Glutamatergic neuron (in vitro differentiated cells): ENCODE measurements at regions not wholly inside any gene's neighbourhood (a gene's known extent, or its start where the extent isn't known, plus 50 kb on each side); places are given as distances from the start of the nearest gene placed in this dataset.

Experiments
- DNase-seq: peaks from one replicate; pipeline ENCODE4 v3.0.0; 2022
- H3K27ac Mint-ChIP-seq: one replicate; pipeline ENCODE4 v1.8.0; 2020; ENCODE audit warnings: mild to moderate bottlenecking, mixed read lengths, inconsistent platforms; ENCODE audit not compliant: unreplicated experiment
- H3K27me3 Mint-ChIP-seq: one replicate; pipeline ENCODE4 v1.8.0; 2020; ENCODE audit warnings: mild to moderate bottlenecking, moderate library complexity, mixed read lengths, inconsistent platforms; ENCODE audit not compliant: unreplicated experiment
- H3K36me3 Mint-ChIP-seq: one replicate; pipeline ENCODE4 v1.8.0; 2020; ENCODE audit warnings: mild to moderate bottlenecking, mixed read lengths, inconsistent platforms; ENCODE audit not compliant: unreplicated experiment
- H3K4me1 Mint-ChIP-seq: one replicate; pipeline ENCODE4 v1.8.0; 2020; ENCODE audit warnings: mild to moderate bottlenecking, low read depth, mixed read lengths, inconsistent platforms; ENCODE audit not compliant: unreplicated experiment
- H3K4me3 Mint-ChIP-seq: one replicate; pipeline ENCODE4 v1.8.0; 2020; ENCODE audit warnings: mild to moderate bottlenecking, mixed read lengths, inconsistent platforms; ENCODE audit not compliant: unreplicated experiment
- H3K9me3 Mint-ChIP-seq: one replicate; pipeline ENCODE4 v1.8.0; 2020; ENCODE audit warnings: mild to moderate bottlenecking, moderate library complexity, mixed read lengths, inconsistent platforms; ENCODE audit not compliant: unreplicated experiment
- TF ChIP-seq, protein P1 (sequence below): fragments of 200-600 bp; sonication (generic); IDR thresholded peaks from one replicate; pipeline ENCODE4 v1.5.0; 2021; ENCODE audit not compliant: partially characterized antibody, unreplicated experiment

DNA sequence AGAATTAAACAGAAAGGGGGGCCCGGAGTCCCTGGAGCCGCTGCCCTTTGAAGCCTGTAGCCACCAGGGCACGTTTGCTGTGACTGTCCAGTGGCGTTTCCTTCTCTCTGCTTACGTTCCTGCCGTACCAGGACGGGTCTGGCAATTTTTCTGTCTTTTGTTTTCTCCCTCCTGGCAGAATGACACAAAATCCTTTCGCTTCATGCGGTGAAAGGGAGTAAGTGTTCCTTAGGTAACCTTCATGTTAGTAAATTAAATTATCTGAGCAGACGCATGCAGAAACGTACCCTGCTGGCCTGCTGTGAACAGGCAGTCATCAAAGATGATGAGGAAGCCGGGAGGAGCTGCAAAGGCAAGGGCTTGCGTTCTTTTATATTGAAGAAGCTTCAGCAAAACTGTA is 299.3 kb upstream of the ARGLU1 start:
- no peak for DNase-seq
- Mint-ChIP-seq H3K4me1 (no peaks in the 10 kb centered on the region), H3K27ac (no peak overlapping the region), H3K9me3 (no peaks in the 10 kb centered on the region), H3K4me3 (no peak overlapping the region), H3K36me3 (peaks cover 4% of the 10 kb centered on the region), H3K27me3 (peaks cover 4% of the 10 kb centered on the region)
- TF ChIP-seq, protein P1, sequence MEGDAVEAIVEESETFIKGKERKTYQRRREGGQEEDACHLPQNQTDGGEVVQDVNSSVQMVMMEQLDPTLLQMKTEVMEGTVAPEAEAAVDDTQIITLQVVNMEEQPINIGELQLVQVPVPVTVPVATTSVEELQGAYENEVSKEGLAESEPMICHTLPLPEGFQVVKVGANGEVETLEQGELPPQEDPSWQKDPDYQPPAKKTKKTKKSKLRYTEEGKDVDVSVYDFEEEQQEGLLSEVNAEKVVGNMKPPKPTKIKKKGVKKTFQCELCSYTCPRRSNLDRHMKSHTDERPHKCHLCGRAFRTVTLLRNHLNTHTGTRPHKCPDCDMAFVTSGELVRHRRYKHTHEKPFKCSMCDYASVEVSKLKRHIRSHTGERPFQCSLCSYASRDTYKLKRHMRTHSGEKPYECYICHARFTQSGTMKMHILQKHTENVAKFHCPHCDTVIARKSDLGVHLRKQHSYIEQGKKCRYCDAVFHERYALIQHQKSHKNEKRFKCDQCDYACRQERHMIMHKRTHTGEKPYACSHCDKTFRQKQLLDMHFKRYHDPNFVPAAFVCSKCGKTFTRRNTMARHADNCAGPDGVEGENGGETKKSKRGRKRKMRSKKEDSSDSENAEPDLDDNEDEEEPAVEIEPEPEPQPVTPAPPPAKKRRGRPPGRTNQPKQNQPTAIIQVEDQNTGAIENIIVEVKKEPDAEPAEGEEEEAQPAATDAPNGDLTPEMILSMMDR = no peak

DNA sequence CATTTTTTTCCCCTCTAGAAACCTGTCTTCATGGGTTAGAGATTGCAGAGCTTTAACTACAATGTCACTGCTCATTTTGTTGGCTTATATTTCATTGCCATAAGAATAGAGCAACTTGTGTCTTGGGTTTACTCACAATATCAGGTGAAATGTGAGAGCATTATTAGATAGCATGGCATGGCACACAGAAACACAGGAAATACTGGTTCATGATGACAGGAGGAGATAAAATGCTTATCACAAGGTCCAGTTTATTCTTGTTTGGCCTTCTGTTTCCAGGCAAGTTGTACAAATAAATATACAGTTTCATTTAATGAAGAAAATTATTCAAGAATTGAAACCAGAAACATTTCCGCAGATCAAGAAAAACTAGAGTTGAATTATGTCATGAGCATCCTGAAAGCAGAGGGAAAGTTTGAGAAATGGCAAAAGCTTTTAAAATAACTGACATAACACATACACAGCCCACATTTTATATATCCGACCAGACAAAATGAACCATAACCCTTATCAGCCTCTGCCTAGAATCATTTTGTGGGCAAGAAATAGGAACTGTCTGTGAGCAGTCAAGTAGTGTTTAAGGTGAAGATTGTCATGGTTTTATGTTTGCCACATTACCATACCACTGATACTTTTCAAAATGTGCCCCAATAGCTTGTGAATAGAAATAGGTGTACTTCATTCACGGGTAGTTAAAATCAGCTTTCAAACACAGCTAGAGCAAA is 297.9 kb upstream of the ARGLU1 start:
- no peak for DNase-seq
- no peaks in the 10 kb centered on the region for H3K9me3 Mint-ChIP-seq
- H3K27ac Mint-ChIP-seq = no peak overlapping the region
- H3K4me1 Mint-ChIP-seq = no peaks in the 10 kb centered on the region
- peaks cover 4% of the 10 kb centered on the region for H3K36me3 Mint-ChIP-seq
- H3K27me3 Mint-ChIP-seq = peaks cover 4% of the 10 kb centered on the region
- TF ChIP-seq, protein P1 = no peak
- H3K4me3 Mint-ChIP-seq = no peak overlapping the region

DNA sequence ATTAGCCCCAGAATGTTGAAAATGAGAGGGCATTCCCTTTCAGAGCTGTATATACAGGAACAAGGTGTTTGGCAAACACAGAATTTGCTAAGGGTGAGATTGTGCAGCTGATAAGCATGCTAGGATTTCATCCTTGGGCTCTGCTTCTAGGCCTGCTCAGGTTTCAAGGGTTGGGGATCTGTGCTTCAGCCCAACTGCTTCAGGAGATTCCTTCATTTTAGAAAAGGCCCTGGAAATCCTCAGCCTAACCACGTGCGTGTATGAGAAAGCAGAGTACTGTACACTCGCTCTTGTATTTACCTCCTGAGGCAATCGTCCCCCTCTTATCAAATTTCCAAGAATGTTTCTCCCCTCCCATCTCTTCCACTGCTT is 291.6 kb upstream of the ARGLU1 start:
- no peak for DNase-seq
- TF ChIP-seq, protein P1 = no peak
- Mint-ChIP-seq H3K4me3 (no peak overlapping the region), H3K27me3 (no peaks in the 10 kb centered on the region), H3K4me1 (peaks cover 11% of the 10 kb centered on the region), H3K9me3 (no peaks in the 10 kb centered on the region), H3K27ac (no peak overlapping the region), H3K36me3 (no peaks in the 10 kb centered on the region)

DNA sequence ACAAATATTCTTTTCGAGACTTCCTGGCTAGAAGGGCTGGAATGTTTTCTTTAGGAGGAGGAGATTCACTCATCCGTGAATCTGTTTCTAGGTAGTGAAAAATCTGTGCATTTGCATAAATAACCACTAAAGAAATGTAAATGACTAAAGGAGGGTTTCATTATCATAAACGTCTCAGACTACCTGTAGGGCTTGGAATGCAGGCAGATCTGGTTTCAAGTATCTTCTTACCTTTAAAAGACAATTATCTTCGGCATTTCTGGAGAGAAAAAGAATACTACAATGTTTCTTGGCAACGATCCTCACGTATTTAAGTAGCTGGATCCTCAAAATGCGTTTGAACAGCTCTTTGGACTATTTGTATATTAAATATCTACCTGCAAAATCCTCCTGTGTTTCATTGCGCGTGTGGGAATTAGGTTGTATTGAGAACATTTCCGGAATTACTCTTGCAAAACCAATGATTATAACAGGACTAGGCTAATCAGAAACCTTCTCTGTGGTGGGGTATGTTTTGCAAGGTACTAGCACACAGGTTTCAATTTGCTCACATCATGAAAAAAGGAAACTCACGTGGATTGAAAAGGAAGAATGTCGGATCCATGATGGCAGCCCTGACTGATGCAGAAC is 291.1 kb upstream of the ARGLU1 start:
- no peak overlapping the region for H3K4me3 Mint-ChIP-seq
- no peak for DNase-seq

DNA sequence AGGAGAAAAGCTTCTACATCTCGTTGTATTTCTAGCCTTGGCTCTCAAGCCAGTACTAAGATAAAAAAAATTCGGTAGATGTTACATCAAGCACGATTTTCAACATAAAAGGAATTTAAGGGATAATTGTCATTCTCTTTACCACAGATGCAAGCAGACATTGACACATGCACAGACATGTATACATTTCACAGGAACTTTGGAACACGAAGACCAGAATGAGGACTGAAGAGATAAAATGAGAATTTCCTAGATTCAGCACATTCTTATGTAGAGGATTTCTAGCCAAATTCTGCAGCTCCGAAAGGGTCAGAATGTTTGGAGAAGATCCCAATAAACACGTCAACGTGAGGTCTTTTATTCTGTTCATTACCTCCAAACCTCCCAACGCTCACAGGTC is 284.5 kb upstream of the ARGLU1 start:
- no peaks in the 10 kb centered on the region for H3K36me3 Mint-ChIP-seq
- H3K9me3 Mint-ChIP-seq = peaks cover 12% of the 10 kb centered on the region
- TF ChIP-seq, protein P1 = no peak
- H3K4me1 Mint-ChIP-seq = peaks cover 17% of the 10 kb centered on the region
- H3K27me3 Mint-ChIP-seq = peaks cover 6% of the 10 kb centered on the region
- DNase-seq = no peak
- H3K4me3 Mint-ChIP-seq = no peak overlapping the region
- H3K27ac Mint-ChIP-seq = no peak overlapping the region

More for the DNA sequence above, 291.1 kb upstream of the ARGLU1 start:
- TF ChIP-seq, protein P1 = no peak
- H3K27ac Mint-ChIP-seq = no peak overlapping the region
- no peaks in the 10 kb centered on the region for H3K27me3 Mint-ChIP-seq
- no peaks in the 10 kb centered on the region for H3K36me3 Mint-ChIP-seq
- peaks cover 11% of the 10 kb centered on the region for H3K4me1 Mint-ChIP-seq
- H3K9me3 Mint-ChIP-seq = no peaks in the 10 kb centered on the region
